HCT116 (cell line): ENCODE measurements at regions not wholly inside any gene's neighbourhood (a gene's known extent, or its start where the extent isn't known, plus 50 kb on each side); places are given as distances from the start of the nearest gene placed in this dataset.

ENCODE experiments used
- ATAC-seq: fragments of 200-7000 bp; cut with Tn5 transposase; 2 replicates; pipeline ENCODE4 v1.9.1; 2020; ENCODE audit warnings: mild to moderate bottlenecking, moderate library complexity
- BruUV-seq: library from RNA; stranded (reverse); fragments of 400-500 nt; replicated peaks from 2 replicates; lab custom pipeline; 2021; lab: Mats Ljungman, UMichigan
- CTCF ChIA-PET: fragments of 300-600 bp; sonication (Branson Sonifier 250); formaldehyde crosslinking; loops from one replicate; lab custom pipeline; 2021; ENCODE audit warnings: antibody characterized with exemption; lab: Charles Lee
- POLR2A ChIA-PET: fragments of 300-600, 350-600 bp; sonication (Branson Sonifier 250); formaldehyde crosslinking; loops from one replicate; lab custom pipeline; 2021; ENCODE audit warnings: antibody characterized with exemption; lab: Charles Lee
- RAD21 ChIA-PET, 2 experiments: fragments of 300-600 bp; sonication (Branson Sonifier 250); formaldehyde crosslinking; loops; one replicate each; lab custom pipeline; 2023; ENCODE audit warnings: low total read pairs in 2 of 2; ENCODE audit not compliant: uncharacterized antibody in 2 of 2, unreplicated experiment in 2 of 2, low non-redundant PET in 1 of 2; lab: Charles Lee
- DNase-seq: peaks from one replicate; pipeline ENCODE4 v3.0.0-alpha.2; 2010; ENCODE audit warnings: low read depth, low spot score
- H2AFZ ChIP-seq: fragments of 200-600 bp; shearing (Covaris generic), sonication (generic); 2 replicates; pipeline ENCODE4 v1.6.1; 2017; ENCODE audit warnings: low read depth, mixed run types, mixed read lengths, antibody characterized with exemption, low read length; ENCODE audit not compliant: poor library complexity, severe bottlenecking
- H3K27ac ChIP-seq: 2 replicates; pipeline ENCODE4 v1.5.1; 2012; ENCODE audit warnings: low read depth, low read length
- H3K27me3 ChIP-seq: fragments of 200-600 bp; sonication (generic); 2 replicates; pipeline ENCODE4 v1.6.1; 2016; ENCODE audit warnings: mixed run types, low read length, mixed read lengths; ENCODE audit not compliant: insufficient read depth
- H3K36me3 ChIP-seq, 2 experiments: fragments of 200-500 bp in 1 of 2; fragments of 200-600 bp in 1 of 2; sonication (Bioruptor generic) in 1 of 2; sonication (generic) in 1 of 2; 2 replicates each; pipeline versions ENCODE4 v1.5.1 to v1.6.1; 2014 to 2016; ENCODE audit warnings: low read length in 2 of 2, inconsistent platforms in 1 of 2, mixed read lengths in 1 of 2, mixed run types in 1 of 2; ENCODE audit not compliant: insufficient read depth in 2 of 2, control insufficient read depth in 1 of 2
- H3K4me1 ChIP-seq, 2 experiments: fragments of 200-600 bp in 1 of 2; sonication (generic) in 1 of 2; 2 replicates each; pipeline versions ENCODE4 v1.5.1 to v1.6.1; 2012 to 2017; ENCODE audit warnings: low read length in 2 of 2, inconsistent platforms in 1 of 2, mild to moderate bottlenecking in 1 of 2, mixed read lengths in 1 of 2, mixed run types in 1 of 2, moderate library complexity in 1 of 2; ENCODE audit not compliant: insufficient read depth in 2 of 2, control insufficient read depth in 1 of 2
- H3K4me2 ChIP-seq: fragments of 200-600 bp; sonication (generic); 2 replicates; pipeline ENCODE4 v1.6.1; 2017; ENCODE audit warnings: mixed run types, low read length, mixed read lengths
- H3K4me3 ChIP-seq, 2 experiments: fragments of 200-600 bp in 1 of 2; sonication (generic) in 1 of 2; replicated peaks in 1 of 2; 2 replicates each; pipeline ENCODE4 v1.5.1; 2011 to 2016; ENCODE audit warnings: low read length in 2 of 2, control low read depth in 1 of 2, low read depth in 1 of 2, mild to moderate bottlenecking in 1 of 2, mixed read lengths in 1 of 2, mixed run types in 1 of 2
- H3K79me2 ChIP-seq: fragments of 200-600 bp; sonication (generic); 2 replicates; pipeline ENCODE4 v1.6.1; 2017; ENCODE audit warnings: mild to moderate bottlenecking, mixed run types, low read length, moderate library complexity, mixed read lengths; ENCODE audit not compliant: insufficient read depth
- H3K9ac ChIP-seq: fragments of 200-600 bp; sonication (generic); 2 replicates; pipeline ENCODE4 v1.6.1; 2016; ENCODE audit warnings: low read length, mixed read lengths
- H3K9me2 ChIP-seq: fragments of 200-600 bp; sonication (generic), shearing (Covaris generic); 2 replicates; pipeline ENCODE4 v1.6.1; 2017; ENCODE audit warnings: mixed run types, mild to moderate bottlenecking, moderate library complexity; ENCODE audit not compliant: insufficient read depth
- H3K9me3 ChIP-seq, 2 experiments: fragments of 200-500 bp in 1 of 2; fragments of 200-600 bp in 1 of 2; sonication (Bioruptor generic) in 1 of 2; sonication (generic) in 1 of 2; 2 replicates each; pipeline ENCODE4 v1.6.1; 2014 to 2017; ENCODE audit warnings: low read length in 2 of 2, mixed read lengths in 2 of 2, inconsistent platforms in 1 of 2, low read depth in 1 of 2, mild to moderate bottlenecking in 1 of 2, mixed run types in 1 of 2, moderate library complexity in 1 of 2; ENCODE audit not compliant: control insufficient read depth in 1 of 2, insufficient read depth in 1 of 2
- H4K20me1 ChIP-seq: fragments of 200-600 bp; sonication (generic), shearing (Covaris generic); 2 replicates; pipeline ENCODE4 v1.6.1; 2017; ENCODE audit warnings: mixed run types, mild to moderate bottlenecking, moderate library complexity; ENCODE audit not compliant: insufficient read depth
- CBX3 ChIP-seq: IDR thresholded peaks from 2 replicates; pipeline ENCODE4 v1.6.1; 2012; ENCODE audit warnings: low read depth
- CEBPB ChIP-seq: IDR thresholded peaks from 2 replicates; pipeline ENCODE4 v1.6.1; 2012; ENCODE audit warnings: low read depth
- CTCF ChIP-seq, 3 experiments: fragments of 200-600 bp in 1 of 3; sonication (generic) in 1 of 3; IDR thresholded peaks in 2 of 3; conservative IDR thresholded peaks in 1 of 3; 2 replicates each; pipeline ENCODE4 v1.5.1; 2012 to 2017; ENCODE audit warnings: low read depth in 2 of 3, low read length in 2 of 3, antibody characterized with exemption in 1 of 3, borderline replicate concordance in 1 of 3, control low read depth in 1 of 3, mild to moderate bottlenecking in 1 of 3, mixed read lengths in 1 of 3, mixed run types in 1 of 3, moderate library complexity in 1 of 3; ENCODE audit not compliant: insufficient read depth in 1 of 3
- EZH2 ChIP-seq: fragments of 200-600 bp; sonication (generic); IDR thresholded peaks from 2 replicates; pipeline ENCODE4 v1.6.1; 2017; ENCODE audit warnings: antibody characterized with exemption, mixed run types
- FOSL1 ChIP-seq: IDR thresholded peaks from 2 replicates; pipeline ENCODE4 v1.6.1; 2012; ENCODE audit warnings: low read depth
- MAX ChIP-seq: IDR thresholded peaks from 2 replicates; pipeline ENCODE4 v1.6.1; 2012
- POLR2AphosphoS5 ChIP-seq: IDR thresholded peaks from 2 replicates; pipeline ENCODE4 v1.6.1; 2011; ENCODE audit warnings: mild to moderate bottlenecking, low read depth, low read length, moderate library complexity
- RAD21 ChIP-seq: IDR thresholded peaks from 2 replicates; pipeline ENCODE4 v1.6.1; 2012; ENCODE audit warnings: low read depth, mild to moderate bottlenecking
- SIN3A ChIP-seq: IDR thresholded peaks from 2 replicates; pipeline ENCODE4 v1.6.1; 2012; ENCODE audit warnings: low read depth
- SP1 ChIP-seq: IDR thresholded peaks from 2 replicates; pipeline ENCODE4 v1.6.1; 2012; ENCODE audit warnings: low read depth
- ZFX ChIP-seq: fragments of 450-650 bp; IDR thresholded peaks from 2 replicates; pipeline ENCODE4 v1.6.1; 2017
- intact Hi-C: fragments of 100-400 bp; cut with micrococcal nuclease; formaldehyde crosslinking; loops from 2 replicates; pipeline ENCODE4 v1.10.0; 2022

- TF ChIP-seq MAX (no peak), CEBPB (no peak), RAD21 (no peak), ZFX (no peak), POLR2AphosphoS5 (no peak)
Measured at GRCh38 chr4:177187371-177187770, 122.3 kb upstream of the NEIL3 start (continued).

- H3K9me2 ChIP-seq: no peaks in the 10 kb centered on the region
- ATAC-seq: no peak
- no peaks in the 10 kb centered on the region for H3K27me3 ChIP-seq
- no peaks in the 10 kb centered on the region for H3K4me1 ChIP-seq
- no peak overlapping the region for H3K9ac ChIP-seq
- no peak overlapping the region for H3K27ac ChIP-seq
- no peaks in the 10 kb centered on the region for H3K79me2 ChIP-seq
- no peaks in the 10 kb centered on the region for H3K36me3 ChIP-seq
- ChIA-PET POLR2A (no interaction called here), CTCF (no interaction called here), RAD21 (no interaction called here)
- H3K4me3 ChIP-seq: no peak overlapping the region
- no peak overlapping the region for H3K4me2 ChIP-seq
- H3K9me3 ChIP-seq: no peaks in the 10 kb centered on the region
- TF ChIP-seq FOSL1 (no peak), SIN3A (no peak), CBX3 (no peak), EZH2 (no peak), SP1 (no peak)
- H4K20me1 ChIP-seq: no peaks in the 10 kb centered on the region
- no TSS peak for BruUV-seq
- H2AFZ ChIP-seq: no peak overlapping the region
- intact Hi-C loops: no loop called here
- DNase-seq: no peak
Measured at GRCh38 chr4:177190995-177191580, 118.6 kb upstream of the NEIL3 start.

- ChIA-PET POLR2A (no interaction called here), CTCF (no interaction called here)
- no peak for ATAC-seq
Measured at GRCh38 chr4:177191586-177191985, 118.1 kb upstream of the NEIL3 start.

More at GRCh38 chr4:177191586-177191985, 118.1 kb upstream of the NEIL3 start:
- no peaks in the 10 kb centered on the region for H3K27me3 ChIP-seq
- H3K4me3 ChIP-seq: no peak overlapping the region
- no peak overlapping the region for H3K27ac ChIP-seq
- H3K36me3 ChIP-seq: no peaks in the 10 kb centered on the region
- DNase-seq: no peak
- no peak overlapping the region for H2AFZ ChIP-seq
- RAD21 ChIA-PET: no interaction called here
- H3K4me2 ChIP-seq: no peak overlapping the region
- TF ChIP-seq MAX: no peak
- no peak for TF ChIP-seq CTCF (IDR thresholded peaks at IDR 0.05 in 2 of 3, conservative IDR thresholded peaks at IDR 0.05 in 1 of 3; ENCODE audit: borderline replicate concordance in 1 of 3, insufficient read depth in 1 of 3, low read depth in 2 of 3, low read length in 2 of 3)
- no TSS peak for BruUV-seq
- H3K9me2 ChIP-seq: no peaks in the 10 kb centered on the region
- H3K9ac ChIP-seq: no peak overlapping the region
- H3K4me1 ChIP-seq: no peaks in the 10 kb centered on the region
- H3K9me3 ChIP-seq: no peaks in the 10 kb centered on the region
- H3K79me2 ChIP-seq: no peaks in the 10 kb centered on the region
- intact Hi-C loops: no loop called here
- H4K20me1 ChIP-seq: no peaks in the 10 kb centered on the region
